GM19463 (cell line): ENCODE measurements at regions not wholly inside any gene's neighbourhood (a gene's known extent, or its start where the extent isn't known, plus 50 kb on each side); places are given as distances from the start of the nearest gene placed in this dataset.

Experiments used
- ATAC-seq: cut with Tn5 transposase; IDR thresholded peaks from one replicate; pipeline ENCODE4 v1.9.1; 2021; ENCODE audit warnings: mild to moderate bottlenecking, moderate library complexity; ENCODE audit not compliant: unreplicated experiment

DNA sequence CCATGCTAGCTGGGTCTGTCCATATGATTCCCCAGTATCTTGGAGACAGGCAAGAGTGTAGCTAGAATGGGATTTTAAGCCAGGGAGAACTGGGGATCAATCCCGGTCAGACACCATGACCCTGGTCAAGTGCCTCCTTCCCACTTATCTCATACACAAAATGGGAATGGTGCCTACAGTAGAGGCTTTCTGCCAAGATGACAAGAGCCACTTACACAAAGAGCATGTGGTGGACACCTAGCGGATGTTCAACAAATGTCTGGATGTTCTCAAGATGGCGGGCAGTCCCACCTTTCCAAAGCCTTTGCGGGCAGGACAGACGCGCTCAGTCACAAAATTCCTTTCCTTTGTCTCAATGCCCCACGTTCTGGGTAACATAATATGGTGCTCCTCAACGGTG is 57.3 kb downstream of the MAF start:
- ATAC-seq, result no peak

DNA sequence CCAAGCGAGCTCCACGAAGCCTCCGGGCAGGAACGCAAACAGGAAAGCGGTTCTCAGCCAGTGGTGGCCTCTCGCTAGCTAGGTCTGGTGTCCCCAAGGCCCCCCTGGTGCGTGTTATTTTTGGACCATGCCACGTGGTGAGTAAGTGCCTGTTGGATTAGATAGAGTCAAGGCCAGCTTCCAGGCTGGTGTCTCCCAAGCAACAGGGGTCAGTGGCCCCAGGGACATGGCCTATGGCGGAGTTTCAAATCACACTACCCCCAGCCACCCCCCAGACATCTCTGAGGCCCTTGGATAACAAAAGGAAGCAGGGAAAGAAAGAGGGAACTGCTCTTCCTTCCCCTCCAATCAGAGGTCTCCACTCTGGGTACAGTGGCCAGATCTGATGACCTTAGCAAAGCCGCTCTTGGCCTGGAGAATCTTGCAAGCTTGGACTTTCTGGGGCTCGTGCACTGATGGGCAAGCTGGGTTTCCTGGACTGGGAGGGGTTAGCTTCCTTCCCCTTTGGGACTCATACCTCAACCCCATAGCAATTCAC is 58.2 kb downstream of the MAF start:
- no peak for ATAC-seq

DNA sequence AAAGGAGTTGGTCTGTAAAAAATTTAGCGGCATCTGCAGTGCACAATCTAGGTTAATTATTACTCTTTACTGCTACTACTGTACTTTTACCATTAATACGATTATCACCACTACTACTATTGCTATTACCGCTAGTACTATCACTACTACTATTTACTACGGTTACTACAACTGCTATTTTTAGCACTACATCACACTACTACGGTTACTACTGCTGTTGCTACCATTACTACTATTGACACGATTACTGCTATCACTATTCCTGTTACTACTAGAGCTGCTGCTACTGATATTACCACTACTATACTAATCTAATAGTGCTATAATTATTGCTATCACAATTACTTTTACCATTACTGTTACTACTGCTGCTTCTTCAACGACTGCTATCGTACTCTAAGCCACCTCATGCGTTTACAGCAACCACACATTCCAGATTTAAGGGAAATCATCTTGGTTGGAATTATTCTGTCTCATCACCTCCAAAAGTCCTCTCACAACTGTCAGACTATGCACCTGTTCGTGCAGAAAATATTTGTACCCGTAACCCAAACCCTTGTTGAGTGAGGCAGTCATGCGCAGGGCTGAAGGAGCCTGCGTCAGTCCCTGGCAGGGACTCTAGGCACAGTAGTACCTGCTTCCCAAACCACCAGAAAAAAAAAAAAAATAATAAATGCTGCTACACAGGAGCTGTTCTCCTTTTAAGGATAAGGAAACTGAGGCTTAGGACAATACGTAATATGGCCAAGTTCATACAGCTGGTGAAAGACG is 59.5 kb downstream of the MAF start:
- no peak for ATAC-seq

GRCh38 chr16:79537584-79537983 is 63.0 kb downstream of the MAF start:
- no peak for ATAC-seq

DNA sequence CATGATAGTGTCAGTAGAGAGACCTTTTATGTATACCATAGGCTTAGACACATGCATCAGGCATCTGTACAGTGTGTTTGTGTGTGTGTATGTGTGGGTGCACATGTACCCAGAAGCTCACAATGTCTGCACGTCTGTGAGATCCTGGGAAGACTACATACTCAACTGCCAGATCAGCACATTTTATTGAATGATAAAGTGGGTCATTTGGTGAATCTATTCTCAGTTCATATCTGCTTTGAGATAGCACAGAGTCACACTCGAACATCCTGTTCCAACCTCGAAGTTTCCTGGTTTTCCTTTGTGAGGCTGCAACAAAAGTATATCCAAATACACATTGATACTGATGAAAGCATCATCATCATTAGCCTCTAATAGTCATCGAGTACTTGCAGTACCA is 63.6 kb downstream of the MAF start:
- ATAC-seq, result no peak

DNA sequence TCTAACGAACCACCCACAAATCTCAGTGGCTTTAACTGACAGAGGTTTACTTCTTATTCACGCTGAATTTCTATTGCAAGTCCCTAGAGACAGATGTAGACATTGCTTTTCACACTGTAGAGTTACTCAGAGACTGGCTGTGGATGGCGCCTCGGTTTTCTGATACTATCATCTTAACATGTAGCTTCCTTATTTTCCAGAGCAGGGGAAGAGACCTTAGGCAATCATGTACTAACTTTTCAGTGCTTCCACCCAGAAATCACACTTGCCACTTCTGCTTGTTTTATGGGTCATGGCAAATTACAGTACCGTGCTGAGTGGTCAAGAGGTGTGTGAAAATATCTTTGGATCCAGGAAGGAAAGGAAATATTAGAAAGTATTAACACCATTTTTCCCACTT is 65.4 kb downstream of the MAF start:
- no peak for ATAC-seq

- no peak for ATAC-seq
These were observed 66.4 kb downstream of the MAF start for GRCh38 chr16:79534143-79534542.

DNA sequence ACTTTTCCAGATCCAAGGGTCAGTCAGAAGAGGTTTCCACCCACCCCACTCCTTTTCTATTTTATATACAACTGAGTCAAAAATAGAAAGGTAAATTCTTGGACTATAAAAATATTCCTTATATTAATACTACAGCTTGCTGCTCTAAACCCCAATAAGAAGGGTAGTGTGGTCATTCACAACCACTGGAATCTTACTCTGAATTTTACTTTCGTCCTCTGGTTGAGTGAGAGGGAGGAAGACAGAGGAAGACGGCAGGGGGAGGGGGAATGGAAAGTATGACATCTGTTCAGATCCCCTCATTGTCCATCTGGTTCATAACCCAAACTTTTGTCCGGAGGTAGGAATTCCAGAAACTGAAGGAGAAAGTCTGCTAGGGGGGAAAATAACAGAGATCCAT is 67.2 kb downstream of the MAF start:
- ATAC-seq, result no peak

DNA sequence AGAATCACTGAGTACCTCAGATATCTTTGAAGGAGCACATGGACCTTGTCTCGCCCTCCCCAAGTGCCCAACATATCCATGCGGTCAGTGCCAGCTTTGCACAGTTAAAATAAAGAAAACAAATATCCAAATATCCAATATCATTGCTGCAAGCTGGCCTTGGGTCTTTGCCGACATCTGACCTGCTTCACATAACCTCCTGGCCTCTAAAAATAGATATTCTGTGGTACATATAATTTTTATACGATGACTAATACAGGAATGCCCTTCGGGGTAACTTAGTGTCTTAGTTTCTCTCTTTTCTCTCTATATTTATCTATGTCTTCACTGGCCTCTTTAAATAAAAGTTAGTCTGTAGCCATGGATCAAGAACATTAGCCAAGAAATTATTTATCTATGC is 67.8 kb downstream of the MAF start:
- ATAC-seq, result no peak

DNA sequence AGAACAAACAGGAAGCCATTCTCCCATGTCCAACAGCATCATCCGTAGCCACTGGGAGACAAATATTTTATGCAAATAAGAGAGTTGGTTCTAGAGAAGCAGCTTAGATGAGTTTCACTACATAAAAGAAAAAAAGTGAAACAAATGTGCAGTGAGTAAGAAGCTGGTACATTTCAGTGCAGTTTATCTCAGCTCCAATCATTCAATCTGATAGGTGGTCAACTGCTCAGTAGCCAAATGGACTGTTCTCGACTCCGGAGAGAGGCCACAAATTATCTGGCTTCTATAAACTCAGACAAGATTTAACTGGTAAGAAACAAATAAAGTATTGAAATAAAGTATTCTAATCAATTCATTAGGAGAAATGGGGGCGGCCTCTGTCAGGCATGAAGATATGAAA is 68.3 kb downstream of the MAF start:
- no peak for ATAC-seq

DNA sequence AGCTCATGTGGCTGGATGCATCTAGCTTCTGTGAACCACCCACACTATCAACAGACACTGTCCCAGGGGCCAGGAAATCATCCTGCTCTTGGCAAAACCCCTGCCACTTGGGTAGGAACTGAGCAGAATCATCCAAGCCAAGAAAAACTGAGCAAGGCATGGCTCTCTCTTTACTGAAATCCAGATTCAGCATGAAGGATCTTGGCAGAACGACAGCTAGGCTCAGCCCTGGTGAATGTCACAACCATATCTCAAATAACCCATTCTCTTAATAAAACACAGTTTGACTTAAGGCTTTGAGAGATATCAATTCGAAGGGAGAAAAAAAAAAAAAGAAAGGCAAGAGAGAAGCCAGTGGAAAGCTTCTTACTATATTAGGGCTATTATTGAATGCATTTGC is 72.2 kb downstream of the MAF start:
- ATAC-seq, result no peak

DNA sequence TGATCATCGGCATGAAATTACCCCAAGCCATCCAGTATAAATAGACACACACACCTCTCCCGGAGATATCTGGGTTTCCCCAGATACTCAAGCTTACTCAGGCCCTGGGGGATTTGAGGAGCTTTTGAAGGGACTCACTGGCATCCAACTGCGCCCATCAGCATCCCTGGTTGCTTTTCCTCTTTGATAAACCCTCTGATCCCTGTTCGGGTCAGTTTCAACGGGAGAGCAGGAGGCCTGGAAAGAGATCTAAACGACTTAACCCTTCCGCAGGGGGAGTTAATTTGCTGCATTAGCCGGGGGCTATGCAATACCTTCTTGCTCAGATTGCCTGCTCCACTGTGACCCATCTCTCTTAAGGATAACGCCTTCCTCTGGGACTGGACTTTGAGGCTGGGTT is 76.6 kb downstream of the MAF start:
- ATAC-seq, result no peak

DNA sequence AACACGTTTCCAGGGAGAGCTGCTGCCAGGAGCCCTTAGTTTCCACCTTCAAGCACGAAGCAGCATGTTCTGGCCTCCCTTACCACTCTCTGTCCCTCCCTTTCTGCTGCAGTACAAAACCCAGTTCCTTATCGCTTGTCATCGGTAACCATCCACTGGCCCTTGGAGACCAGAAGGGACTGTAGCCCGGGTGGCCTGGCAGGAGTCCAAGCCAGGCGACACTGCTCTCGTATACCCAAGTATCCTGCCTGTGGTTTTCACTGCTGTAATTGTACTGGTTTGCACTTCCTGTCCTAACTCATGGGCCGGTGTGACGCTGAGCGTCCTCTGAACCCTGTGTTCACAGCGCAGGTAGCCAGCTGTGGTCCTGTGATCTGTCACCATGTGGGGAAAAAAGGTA is 81.1 kb downstream of the MAF start:
- no peak for ATAC-seq

- no peak for ATAC-seq
These were observed 83.4 kb downstream of the MAF start for GRCh38 chr16:79517156-79517555.

DNA sequence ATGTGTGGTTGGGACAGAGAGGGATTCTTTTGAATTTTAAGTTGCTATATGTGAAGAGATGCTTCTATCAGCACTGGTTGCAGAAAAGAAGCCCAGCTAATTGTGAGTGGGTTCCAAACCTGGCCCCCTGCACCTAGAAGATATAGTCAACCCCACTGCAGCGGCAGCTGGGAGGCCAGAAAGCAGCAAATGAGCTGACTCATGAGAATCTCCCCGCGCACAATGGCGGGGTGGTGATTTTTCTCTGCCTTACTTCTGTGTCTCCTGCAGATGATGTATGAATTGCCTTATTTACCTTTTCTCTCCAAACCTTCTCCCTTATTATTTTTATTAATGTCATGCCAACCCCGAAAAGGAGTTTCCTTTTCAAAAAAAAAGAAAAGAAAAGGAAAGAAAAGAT is 89.7 kb downstream of the MAF start:
- ATAC-seq, result no peak

GRCh38 chr16:79509906-79510305 is 90.6 kb downstream of the MAF start:
- no peak for ATAC-seq

DNA sequence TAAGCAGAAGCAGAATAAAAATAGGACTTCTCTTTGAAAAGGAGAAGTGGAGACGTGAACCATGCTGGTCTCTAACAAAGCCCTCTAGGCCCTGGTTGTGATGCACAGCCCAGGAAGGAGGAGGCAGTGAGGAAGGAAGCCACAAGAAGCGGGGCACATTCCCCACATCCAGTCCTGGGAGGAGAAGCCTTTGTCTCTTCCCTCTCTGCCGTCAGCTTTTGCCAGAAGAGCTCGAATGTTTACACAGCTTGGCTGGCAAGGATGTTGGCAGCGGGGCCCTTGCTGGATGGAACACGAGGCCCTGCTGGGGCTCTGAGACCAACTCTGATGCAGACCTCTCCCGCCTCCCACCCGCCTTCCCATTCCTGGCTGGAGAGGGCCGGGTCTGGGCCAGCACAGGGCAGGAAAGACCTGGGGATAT is 91.3 kb downstream of the MAF start:
- no peak for ATAC-seq

- ATAC-seq, result no peak
These were observed 92.2 kb downstream of the MAF start for GRCh38 chr16:79508294-79508693.

DNA sequence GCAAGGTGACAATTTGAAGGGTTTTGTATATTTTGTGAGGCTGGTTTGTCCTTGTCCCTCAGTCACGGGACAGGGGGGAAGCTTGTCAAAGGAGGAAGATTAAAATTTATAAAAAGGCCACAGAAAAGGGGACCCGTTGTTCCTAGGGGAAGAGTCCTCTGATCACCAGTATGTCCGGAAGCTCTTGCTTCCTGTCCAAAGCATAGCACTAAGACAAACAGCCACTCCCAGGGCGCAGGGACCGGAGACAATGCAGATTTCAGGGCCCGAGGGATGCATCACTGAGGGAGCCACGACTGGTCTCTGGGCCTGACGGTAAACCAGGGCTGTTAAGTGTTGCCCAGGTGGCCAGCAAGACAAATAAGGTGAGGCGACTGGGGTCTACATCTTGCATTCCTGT is 95.2 kb downstream of the MAF start:
- no peak for ATAC-seq

GRCh38 chr16:79503511-79503910 is 97.0 kb downstream of the MAF start:
- ATAC-seq, result no peak

GRCh38 chr16:79501446-79501845 is 99.1 kb downstream of the MAF start:
- no peak for ATAC-seq

DNA sequence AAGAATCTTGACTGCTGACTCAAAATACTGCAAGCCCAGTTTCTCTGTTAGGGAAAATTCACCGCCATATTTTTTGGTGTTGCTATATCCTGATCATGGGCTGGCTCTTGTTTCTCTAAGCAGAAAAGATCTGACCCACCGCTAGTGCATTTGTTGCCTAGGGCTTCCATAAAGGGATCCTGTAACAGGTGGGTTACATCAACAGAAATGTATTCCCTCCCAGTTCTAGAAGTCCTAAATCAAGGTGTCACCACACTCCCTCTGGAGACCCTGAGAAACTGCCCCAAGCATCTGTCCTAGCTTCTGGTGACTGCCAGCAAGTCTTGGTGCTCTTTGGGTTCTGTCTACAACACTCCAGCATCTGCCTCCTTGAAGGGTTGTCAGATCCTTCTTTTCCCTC is 99.7 kb downstream of the MAF start:
- ATAC-seq, result no peak

DNA sequence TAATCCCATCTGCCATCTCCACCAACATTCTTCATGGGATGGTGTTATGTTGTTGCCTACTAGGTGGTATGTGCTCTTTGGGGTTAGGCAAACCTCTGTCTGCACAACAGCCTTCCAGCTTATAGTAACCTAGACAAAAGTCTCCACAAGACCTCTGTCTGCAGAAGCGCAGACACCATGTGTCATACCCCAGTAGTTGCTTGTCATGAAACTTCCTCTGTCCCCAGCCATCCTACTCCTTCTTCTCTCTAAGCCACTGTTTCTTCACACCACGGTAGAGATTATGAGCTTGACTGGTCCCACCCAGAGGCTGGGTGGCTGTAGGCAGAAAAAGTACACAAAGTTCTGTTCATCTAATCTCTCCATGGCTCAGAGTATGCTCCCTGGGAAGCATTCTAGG is 100.3 kb downstream of the MAF start:
- no peak for ATAC-seq
